ENCODE measurements at regions not wholly inside any gene's neighbourhood (a gene's known extent, or its start where the extent isn't known, plus 50 kb on each side); places are given as distances from the start of the nearest gene placed in this dataset.
"Not testable (repeated sequence)": the region's sequence is repeated elsewhere in the genome, so short reads cannot be mapped to it uniquely, and the experiment has no call there.

- no peaks in the 10 kb centered on the region for H3K27me3 ChIP-seq (ENCODE audit: control insufficient read depth, insufficient read depth, low read length)
- no peak overlapping the region for H4K8ac ChIP-seq (ENCODE audit: low read depth in 2 of 2, low read length in 2 of 2)
- no peak overlapping the region for H2AK5ac ChIP-seq (ENCODE audit: low read depth, low read length)
- H3K9ac ChIP-seq (ENCODE audit: low read depth, low read length): no peak overlapping the region
- 0 out of 2 replicates have a peak, but pooled peaks cover 1% of the 10 kb centered on the region for H3K9me3 ChIP-seq (ENCODE audit: control insufficient read depth, insufficient read depth, low read length)
- no peak overlapping the region for H3K18ac ChIP-seq (ENCODE audit: low read depth, low read length)
- no peak overlapping the region for H4K5ac ChIP-seq (ENCODE audit: low read depth, low read length)
- H3K9me1 ChIP-seq (ENCODE audit: insufficient read depth, low read length): no peaks in the 10 kb centered on the region
- no peak overlapping the region for H3K23ac ChIP-seq (ENCODE audit: low read depth, low read length)
- ChIA-PET CTCF (no interaction called here), POLR2A (ENCODE audit: unreplicated experiment) (no interaction called here)
- TF ChIP-seq CTCF (conservative IDR thresholded peaks at IDR 0.05; ENCODE audit: low read depth, low read length) (no peak), CHD1 (IDR thresholded peaks at IDR 0.05; ENCODE audit: low read depth, low read length) (no peak), NFE2L2 (IDR thresholded peaks at IDR 0.05; ENCODE audit: low read depth, low read length) (no peak), POLR2A (IDR thresholded peaks at IDR 0.05; ENCODE audit: low read depth, low read length) (no peak), MXI1 (IDR thresholded peaks at IDR 0.05; ENCODE audit: borderline replicate concordance, low read depth, low read length) (no peak), MAZ (IDR thresholded peaks at IDR 0.05; ENCODE audit: borderline replicate concordance, low read depth, low read length) (no peak), RAD21 (IDR thresholded peaks at IDR 0.05; ENCODE audit: low read length) (no peak)
- TF ChIP-seq, protein P1, sequence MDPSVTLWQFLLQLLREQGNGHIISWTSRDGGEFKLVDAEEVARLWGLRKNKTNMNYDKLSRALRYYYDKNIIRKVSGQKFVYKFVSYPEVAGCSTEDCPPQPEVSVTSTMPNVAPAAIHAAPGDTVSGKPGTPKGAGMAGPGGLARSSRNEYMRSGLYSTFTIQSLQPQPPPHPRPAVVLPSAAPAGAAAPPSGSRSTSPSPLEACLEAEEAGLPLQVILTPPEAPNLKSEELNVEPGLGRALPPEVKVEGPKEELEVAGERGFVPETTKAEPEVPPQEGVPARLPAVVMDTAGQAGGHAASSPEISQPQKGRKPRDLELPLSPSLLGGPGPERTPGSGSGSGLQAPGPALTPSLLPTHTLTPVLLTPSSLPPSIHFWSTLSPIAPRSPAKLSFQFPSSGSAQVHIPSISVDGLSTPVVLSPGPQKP (IDR thresholded peaks at IDR 0.05; ENCODE audit: borderline replicate concordance, low read depth, low read length): no peak
- dilution Hi-C loops (cut with HindIII; ENCODE audit: low sequenced_read_pairs, unreplicated experiment) (no loop called here), in situ Hi-C loops (cut with MboI; ENCODE audit: low sequenced_read_pairs) (no loop called here), intact Hi-C loops (cut with micrococcal nuclease) (no loop called here)
- no peak overlapping the region for H3K4me3 ChIP-seq (ENCODE audit: insufficient read depth, low read depth, low read length)
- H3K4me1 ChIP-seq (ENCODE audit: control insufficient read depth, insufficient read depth, low read length): no peaks in the 10 kb centered on the region
- no peaks in the 10 kb centered on the region for H3K79me1 ChIP-seq (ENCODE audit: low read depth in 1 of 2, low read length in 2 of 2)
- H2BK20ac ChIP-seq (ENCODE audit: low read depth, low read length): no peak overlapping the region
- no peak for DNase-seq
- H3K56ac ChIP-seq (ENCODE audit: extremely low read depth, insufficient read depth, low read length): no peak overlapping the region
- H4K20me1 ChIP-seq (ENCODE audit: insufficient read depth, low read length): no peaks in the 10 kb centered on the region
- no peak for ATAC-seq (ENCODE audit: low read depth)
- H2AFZ ChIP-seq (replicated peaks; ENCODE audit: low read length, poor library complexity): no peak overlapping the region
- no peak overlapping the region for H3K4ac ChIP-seq (ENCODE audit: low read depth, low read length)
- no peak overlapping the region for H4K91ac ChIP-seq (ENCODE audit: insufficient read depth, low read depth, low read length)
- BruUV-seq (replicated peaks): no TSS peak
- H3K36me3 ChIP-seq (ENCODE audit: control insufficient read depth, insufficient read depth, low read length): no peaks in the 10 kb centered on the region
- H2BK5ac ChIP-seq (ENCODE audit: low read depth, low read length, poor library complexity, severe bottlenecking): no peak overlapping the region
- no peak overlapping the region for H3K14ac ChIP-seq (replicated peaks; ENCODE audit: low read depth, low read length)
- H2BK120ac ChIP-seq (ENCODE audit: low read depth, low read length): no peak overlapping the region
- H2BK15ac ChIP-seq (ENCODE audit: low read depth, low read length): no peak overlapping the region
- H3K27ac ChIP-seq (ENCODE audit: insufficient read depth, low read length): no peak overlapping the region
- H2AK9ac ChIP-seq (replicated peaks; ENCODE audit: low read depth, low read length, poor library complexity): no peak overlapping the region
- H3K4me2 ChIP-seq (ENCODE audit: low read depth, low read length): no peak overlapping the region
These were observed 72.2 kb downstream of the MTNR1B start for GRCh38 chr11:93041682-93042081.

- in situ Hi-C loops (cut with MboI; ENCODE audit: low sequenced_read_pairs): not testable (repeated sequence)
These were observed 73.7 kb downstream of the MTNR1B start for GRCh38 chr11:93043186-93043585.

More at GRCh38 chr11:93043186-93043585, 73.7 kb downstream of the MTNR1B start:
- H2BK120ac ChIP-seq (ENCODE audit: low read depth, low read length); POLR2A ChIA-PET (ENCODE audit: unreplicated experiment); H3K14ac ChIP-seq (replicated peaks; ENCODE audit: low read depth, low read length); H2BK20ac ChIP-seq (ENCODE audit: low read depth, low read length); H2AK5ac ChIP-seq (ENCODE audit: low read depth, low read length); H3K36me3 ChIP-seq (ENCODE audit: control insufficient read depth, insufficient read depth, low read length); H3K4me1 ChIP-seq (ENCODE audit: control insufficient read depth, insufficient read depth, low read length); H3K4me3 ChIP-seq (ENCODE audit: insufficient read depth, low read depth, low read length); H4K20me1 ChIP-seq (ENCODE audit: insufficient read depth, low read length); H3K18ac ChIP-seq (ENCODE audit: low read depth, low read length); ATAC-seq (ENCODE audit: low read depth); H4K91ac ChIP-seq (ENCODE audit: insufficient read depth, low read depth, low read length); BruUV-seq (replicated peaks); H3K9me1 ChIP-seq (ENCODE audit: insufficient read depth, low read length); H3K27ac ChIP-seq (ENCODE audit: insufficient read depth, low read length); H2AK9ac ChIP-seq (replicated peaks; ENCODE audit: low read depth, low read length, poor library complexity); H3K23ac ChIP-seq (ENCODE audit: low read depth, low read length); H3K4me2 ChIP-seq (ENCODE audit: low read depth, low read length); DNase-seq; dilution Hi-C loops (cut with HindIII; ENCODE audit: low sequenced_read_pairs, unreplicated experiment); intact Hi-C loops (cut with micrococcal nuclease); H3K9me3 ChIP-seq (ENCODE audit: control insufficient read depth, insufficient read depth, low read length); H3K56ac ChIP-seq (ENCODE audit: extremely low read depth, insufficient read depth, low read length); H4K8ac ChIP-seq (ENCODE audit: low read depth in 2 of 2, low read length in 2 of 2); H3K27me3 ChIP-seq (ENCODE audit: control insufficient read depth, insufficient read depth, low read length); H4K5ac ChIP-seq (ENCODE audit: low read depth, low read length); H3K4ac ChIP-seq (ENCODE audit: low read depth, low read length); H2BK5ac ChIP-seq (ENCODE audit: low read depth, low read length, poor library complexity, severe bottlenecking); H2AFZ ChIP-seq (replicated peaks; ENCODE audit: low read length, poor library complexity); H3K9ac ChIP-seq (ENCODE audit: low read depth, low read length); H2BK15ac ChIP-seq (ENCODE audit: low read depth, low read length); H3K79me1 ChIP-seq (ENCODE audit: low read depth in 1 of 2, low read length in 2 of 2); CTCF ChIA-PET: not testable (repeated sequence)
- no CpG with 5 or more reads among the region's 7 CpGs for WGBS, 2 experiments (ENCODE audit: extremely low coverage in 2 of 2, insufficient read length in 1 of 2)

Measured in IMR-90 (cell line).